ENCODE measurements at regions not wholly inside any gene's neighbourhood (a gene's known extent, or its start where the extent isn't known, plus 50 kb on each side); places are given as distances from the start of the nearest gene placed in this dataset.
A peak's percentile ranks its signal among the peaks of the same experiment; 100 is the strongest.

DNA sequence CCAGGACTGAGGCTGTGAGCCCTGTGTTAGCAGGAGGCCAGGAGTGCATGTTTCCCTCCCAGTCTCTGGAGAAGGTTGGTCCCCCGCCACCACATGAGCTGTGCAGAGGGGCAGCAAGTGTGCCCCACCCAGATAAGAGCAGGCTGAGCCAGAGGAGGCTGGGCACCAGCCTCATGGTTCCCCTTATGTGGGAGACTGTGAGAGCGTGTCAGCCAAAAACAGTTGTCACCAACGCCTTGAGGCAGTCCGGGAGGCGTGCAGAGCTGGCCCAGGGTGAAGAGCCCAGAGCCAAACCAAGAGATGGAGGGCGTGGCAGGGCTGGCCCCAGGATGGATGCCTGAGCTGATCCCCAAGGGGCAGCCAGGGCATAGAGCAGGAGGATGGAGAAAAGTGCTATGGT lies 128.7 kb upstream of the GLI2 start:
- DNase-seq (ENCODE audit: low spot score) = no peak

DNA sequence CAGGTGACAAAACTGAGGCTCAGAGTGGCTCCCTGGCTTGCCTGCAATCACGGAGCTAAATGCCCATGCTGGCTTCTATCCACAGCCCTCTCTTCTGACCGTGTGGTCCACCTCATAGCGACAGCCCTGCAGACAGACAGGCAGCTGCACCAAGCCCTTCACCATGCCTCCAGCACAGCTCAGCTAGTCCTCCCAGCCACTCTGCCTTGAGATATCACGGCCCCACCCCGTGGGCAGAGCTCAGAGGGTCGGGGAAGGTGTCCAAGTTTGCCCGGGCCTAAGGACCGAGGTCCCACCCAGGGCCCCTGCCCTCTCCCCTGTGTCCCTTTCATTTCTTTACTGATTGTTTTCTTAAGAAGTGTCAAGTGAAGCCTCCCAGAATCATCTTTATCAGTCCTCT lies 128.2 kb upstream of the GLI2 start:
- DNase-seq (ENCODE audit: low spot score) = no peak

DNA sequence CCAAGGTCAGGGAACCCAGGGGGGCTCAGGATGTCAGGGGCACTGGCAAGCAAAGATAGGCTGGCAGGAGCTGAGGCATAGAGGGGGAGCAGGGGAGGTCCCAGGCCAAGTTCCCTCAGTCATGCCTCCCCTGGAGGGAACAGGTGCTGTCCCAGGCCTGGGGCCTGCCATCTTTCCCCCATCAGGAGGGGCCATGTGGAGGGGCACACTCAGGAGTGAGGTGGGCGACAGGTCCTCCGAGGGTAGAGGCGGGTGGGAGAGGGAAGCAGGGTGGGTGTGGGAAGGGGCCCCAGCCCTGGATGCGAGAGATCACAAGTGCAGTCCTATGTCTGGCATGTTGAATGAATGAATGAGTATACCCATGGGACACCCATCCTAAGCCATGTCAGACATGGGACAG lies 127.7 kb upstream of the GLI2 start:
- no peak for DNase-seq (ENCODE audit: low spot score)

DNA sequence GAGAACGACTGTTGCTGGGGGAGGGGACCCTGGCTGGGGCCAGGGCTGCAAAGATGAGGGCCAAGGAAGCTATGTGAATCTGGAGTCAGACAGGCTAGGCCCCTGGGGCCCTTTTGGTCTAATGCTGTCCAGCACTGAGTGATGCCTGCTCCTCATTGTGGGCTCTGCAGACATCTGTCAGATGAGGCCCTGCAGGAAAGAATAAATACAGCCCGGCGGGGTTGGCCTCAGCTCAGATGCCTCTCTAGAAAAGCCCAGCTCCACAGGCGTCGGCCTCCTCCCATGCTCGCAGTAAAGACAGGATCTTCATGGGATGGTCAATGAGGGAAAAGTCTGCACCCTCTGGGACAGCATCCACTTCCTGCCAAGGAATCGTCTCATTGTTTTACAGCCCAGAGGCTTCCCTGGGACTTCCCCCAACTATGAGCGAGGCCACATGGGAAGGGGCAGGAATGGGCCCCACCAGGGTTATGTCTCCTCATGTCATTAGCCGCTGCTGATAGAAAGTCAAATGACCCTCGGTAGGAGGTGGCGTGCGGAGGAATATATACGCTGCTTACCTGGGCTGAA lies 125.8 kb upstream of the GLI2 start:
- no peak for DNase-seq (ENCODE audit: low spot score)

DNA sequence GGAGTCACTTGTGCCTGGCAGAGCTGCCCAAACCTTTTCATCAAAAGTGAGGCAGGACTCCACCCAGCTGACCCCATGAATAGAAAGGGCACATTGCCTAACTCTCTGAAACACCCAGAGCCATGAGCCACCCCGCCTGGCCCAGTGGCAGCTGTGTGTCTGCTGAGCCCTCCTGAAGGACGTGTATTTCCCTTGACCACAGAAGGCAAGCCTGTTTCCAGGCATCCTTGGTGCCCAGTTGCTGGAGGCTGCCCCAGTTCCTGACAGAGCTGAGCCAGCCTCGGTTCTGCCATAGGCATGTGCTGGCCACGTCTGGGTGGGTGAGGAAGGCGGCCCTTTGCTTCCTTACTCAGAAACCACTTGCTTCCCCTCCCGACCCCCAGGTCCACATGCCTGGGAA lies 124.7 kb upstream of the GLI2 start:
- DNase-seq (ENCODE audit: low spot score) = no peak

DNA sequence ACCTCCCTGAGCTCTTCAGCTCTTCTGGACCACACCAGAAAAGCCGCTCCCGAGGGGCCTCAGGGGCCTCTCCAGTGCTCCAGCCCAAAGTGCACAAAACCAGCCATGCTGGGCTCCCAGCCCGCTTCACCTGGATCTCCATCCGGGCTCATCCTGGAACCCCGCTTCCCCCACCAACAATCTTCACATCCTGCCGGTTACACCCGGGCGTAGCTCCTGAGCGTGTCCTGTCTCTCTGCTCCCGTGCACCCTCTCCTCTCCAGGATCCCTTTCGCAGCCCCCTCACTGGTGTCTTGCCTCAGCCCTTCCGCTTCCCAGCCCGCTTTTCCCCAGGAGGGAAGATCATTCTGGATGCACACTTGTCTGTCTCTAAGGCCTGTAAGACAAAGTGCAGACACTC lies 123.7 kb upstream of the GLI2 start:
- no peak for DNase-seq (ENCODE audit: low spot score)

DNA sequence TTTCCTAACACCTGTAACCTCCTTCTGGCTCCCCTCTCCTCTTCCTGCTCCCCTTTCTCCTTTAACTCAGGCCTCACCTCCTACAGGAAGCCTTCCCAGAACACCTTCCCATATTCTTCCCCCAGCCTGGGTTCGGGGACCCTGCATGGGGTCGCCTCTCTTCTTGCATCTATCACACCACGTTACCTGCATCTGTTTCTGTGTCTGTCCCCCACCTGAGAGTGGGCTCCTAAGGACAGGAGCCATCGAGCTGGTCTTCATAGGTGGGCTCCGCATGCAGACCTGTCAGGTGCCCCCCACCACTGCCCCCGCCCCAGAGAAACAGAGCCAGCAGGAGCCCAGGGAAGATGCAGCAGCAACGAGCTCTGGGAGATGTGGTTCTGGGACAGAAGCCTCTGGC lies 123.2 kb upstream of the GLI2 start:
- DNase-seq (ENCODE audit: low spot score) = no peak

DNA sequence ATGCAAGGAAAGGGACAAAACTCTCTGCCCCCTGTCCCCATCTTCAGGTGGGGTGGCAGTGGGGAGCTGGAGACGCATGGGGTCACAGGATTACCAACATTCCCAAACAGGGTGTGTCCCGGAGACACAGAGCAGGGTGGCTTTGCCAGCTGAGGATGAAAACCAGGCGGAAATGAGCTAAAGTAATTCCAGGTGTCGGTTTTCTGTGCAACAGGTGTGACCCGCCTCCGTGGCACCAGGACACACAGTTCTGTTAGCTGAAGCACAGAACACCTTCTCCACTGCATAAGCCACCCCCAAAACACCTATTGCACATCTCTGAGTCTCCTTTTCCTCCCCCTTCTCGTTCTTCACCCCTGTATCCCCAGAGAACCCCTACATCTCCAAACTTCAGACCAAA lies 122.7 kb upstream of the GLI2 start:
- no peak for DNase-seq (ENCODE audit: low spot score)

DNA sequence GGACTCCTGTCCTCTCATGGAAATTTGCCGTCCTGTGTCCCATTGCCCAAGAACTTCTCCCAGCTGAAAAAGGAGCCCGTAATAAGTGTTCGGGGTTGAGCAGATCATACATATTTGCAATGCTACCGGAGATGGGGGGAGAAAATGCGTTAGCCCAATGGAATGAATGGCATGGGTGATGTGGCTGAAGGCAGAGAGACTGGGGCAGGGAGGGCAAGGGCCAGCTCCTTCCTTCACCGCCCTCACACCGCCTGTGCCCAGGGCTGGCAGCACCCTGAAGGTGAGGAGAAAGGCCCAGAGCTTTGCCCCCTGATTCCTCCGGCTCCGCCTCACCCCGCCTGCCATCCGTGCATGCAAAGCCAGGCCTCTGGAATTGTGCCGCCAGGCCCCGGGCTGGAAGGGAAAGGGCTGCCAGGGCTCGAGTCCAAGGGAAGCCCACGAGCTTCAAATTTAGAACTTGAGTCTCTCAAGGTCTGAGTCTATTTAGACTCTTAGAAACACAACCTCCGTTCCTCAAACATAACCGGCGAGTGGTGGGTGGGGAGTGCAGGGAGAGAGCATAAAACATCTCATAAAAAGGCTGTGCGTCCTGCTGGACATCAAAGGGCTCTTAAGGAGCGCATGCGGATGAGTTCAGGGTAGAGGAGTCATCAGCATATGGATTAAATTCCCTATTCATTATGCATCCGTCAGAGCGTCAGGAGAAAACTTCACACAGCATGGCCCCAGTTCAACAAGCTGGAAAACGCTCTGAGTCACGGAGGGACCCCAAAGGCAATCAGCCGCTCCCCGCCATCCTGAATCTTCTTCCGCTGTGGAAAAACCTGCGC lies 121.7 kb upstream of the GLI2 start:
- no peak for DNase-seq (ENCODE audit: low spot score)

DNA sequence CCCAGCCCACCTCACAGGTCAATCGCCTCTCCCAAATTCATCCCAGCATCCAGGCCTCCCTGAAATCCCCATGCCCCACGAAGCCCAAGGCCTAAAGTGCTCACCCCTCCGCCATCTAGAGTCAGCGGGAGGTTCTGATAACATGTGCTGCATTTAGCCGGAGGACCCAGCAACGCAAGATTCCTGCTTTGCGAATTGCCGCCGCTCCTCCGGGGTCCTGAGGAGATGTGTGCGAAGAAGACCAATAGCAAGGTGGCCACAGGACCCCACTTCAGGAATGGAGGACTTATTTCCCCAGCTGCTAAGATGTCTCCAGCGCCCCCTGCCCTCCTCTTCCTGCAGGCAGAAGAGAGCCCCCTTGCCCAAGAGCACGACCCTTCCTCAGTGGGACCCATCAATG lies 120.8 kb upstream of the GLI2 start:
- no peak for DNase-seq (ENCODE audit: low spot score)

DNA sequence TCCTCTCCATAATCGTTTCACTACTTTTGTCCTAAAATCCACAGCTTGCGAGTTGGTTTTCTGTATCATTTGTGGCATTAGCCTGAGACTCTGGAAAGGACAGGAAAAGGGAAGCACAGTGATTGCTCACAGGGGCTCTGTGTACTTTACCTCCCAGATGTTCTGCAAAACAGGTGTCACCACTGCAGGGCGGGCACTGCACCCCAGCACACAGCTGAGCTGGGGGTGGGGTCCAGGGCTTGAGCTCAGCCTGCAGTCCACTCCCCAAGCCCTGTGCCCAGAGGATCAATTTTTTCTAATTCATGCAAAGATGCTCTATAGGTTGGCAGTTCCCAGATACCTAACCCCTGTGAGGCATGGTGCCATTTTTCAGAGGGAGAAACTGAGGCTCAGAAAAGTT lies 119.4 kb upstream of the GLI2 start:
- no peak for DNase-seq (ENCODE audit: low spot score)

DNA sequence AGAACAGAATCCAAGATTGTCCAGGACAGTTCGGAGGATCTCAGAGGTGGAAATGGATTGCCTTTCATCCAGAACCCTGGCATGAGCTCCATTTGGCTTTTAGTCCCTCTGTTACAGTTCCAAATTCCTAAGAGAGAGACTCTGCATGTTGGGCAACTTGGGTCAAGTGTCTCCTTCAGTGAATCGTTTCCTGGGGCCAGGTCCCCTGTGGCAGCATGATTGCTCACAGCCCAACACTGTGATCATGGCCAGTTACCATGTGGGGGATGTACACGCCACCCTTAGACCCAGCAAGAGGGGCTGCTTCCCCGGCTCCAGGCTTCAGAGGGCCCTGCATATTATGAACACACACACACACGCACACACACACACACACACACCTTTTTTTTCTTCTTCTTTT lies 118.6 kb upstream of the GLI2 start:
- DNase-seq (ENCODE audit: low spot score) = no peak

DNA sequence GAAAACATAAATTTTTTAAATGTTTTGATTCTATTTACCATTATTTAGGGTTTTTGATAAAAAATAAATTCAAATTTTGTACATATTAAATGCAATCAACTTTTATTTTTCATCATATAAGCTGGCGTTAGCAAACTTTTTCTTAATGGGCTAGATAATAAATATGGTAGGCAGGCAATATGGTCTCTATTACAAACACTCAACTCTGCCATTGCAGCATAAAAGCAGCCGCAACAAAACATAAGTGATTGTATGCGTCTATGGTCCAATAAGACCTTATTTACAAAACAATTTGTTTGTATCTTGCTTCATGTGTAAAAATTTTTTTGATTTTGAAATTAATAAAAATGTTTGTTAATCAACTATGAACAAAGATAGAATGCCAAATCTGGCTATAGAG lies 116.8 kb upstream of the GLI2 start:
- no peak for DNase-seq (ENCODE audit: low spot score)

DNA sequence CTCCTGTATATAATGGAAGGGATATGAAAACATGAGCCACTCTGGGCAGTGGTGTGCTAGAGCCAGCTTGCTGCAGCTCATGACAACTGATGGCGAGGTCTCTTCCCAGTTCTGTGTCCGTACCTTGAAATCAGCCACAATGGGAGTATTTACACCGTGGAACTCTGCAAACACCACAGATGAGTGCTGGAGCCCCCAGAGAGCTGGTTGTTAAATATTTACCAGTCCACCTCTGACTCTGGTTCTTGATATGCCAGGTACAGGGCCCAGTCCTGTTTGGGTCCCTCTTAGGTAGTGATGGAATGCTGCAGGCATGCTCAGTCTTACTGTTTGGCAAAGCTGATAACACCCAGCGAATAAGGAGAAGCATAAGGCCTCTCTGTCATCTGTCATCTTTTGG lies 116.1 kb upstream of the GLI2 start:
- DNase-seq (ENCODE audit: low spot score) = no peak

DNA sequence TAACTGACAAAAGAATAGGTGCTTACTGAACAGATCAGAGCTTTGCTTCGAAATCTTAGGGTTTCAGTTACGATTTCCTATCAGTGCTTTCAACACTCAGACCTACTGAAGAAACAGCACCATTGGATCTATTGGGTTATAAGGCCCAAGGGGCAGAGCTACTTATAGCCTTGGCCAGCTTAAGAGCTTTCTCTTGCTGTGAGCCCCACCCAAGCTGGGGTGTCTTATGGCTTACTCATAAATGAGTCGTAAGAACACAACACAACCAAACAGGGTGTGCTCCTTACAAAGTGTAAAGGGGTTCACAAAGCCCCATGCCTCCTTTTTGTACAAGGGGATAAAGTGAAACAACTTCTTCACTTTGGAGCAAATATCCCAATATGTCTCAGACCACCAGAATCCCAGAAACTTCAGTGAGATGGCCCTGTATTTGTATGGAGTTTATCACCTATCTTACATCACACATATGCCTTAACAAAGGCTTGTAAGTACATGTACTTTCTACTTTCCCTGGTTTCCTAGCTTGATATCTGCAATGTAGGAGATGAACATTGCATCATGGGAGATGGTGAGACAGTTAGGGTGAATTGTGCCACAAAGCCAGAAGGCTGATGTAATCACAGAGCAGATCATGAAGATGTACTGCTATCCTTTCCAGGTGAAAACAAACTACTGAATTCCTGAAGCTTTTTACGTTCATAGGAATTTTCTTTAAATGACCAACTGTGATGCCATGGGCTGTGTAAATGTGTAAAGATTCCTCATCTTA lies 115.5 kb upstream of the GLI2 start:
- DNase-seq (ENCODE audit: low spot score) = no peak

DNA sequence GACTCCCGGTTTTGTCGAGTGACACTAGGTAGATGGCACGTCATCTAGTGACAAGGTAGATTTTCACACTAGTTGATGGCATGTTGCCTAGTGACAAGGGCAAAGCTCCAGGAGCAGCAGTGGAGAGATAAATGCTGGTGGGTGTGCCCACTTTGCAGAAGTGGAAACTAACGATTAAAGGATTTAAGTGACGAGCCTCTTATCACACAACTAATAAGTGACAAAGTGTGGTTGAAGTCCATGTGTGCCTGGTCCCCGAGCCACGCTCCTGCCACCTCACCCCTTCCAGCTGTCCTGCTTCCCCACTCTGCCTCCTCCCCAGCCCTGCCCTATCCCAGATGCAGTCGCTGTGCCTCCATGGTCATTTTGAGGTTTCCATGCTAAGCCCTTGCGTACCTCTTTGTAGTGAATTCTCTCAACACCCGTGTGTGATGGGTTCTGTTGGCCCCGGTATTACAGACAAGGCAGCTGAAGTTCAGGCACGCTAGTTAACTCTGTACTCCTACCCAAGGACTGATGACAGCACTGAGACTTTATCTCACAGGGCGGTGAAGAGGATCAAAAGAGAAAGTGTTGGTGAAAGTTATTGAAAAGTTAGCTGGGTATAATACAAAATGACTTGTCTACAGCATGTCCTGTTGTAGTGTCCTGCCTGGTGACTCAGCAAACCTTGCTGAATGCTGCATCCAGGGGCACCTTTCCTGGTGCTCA lies 113.4 kb upstream of the GLI2 start:
- no peak for DNase-seq (ENCODE audit: low spot score)

DNA sequence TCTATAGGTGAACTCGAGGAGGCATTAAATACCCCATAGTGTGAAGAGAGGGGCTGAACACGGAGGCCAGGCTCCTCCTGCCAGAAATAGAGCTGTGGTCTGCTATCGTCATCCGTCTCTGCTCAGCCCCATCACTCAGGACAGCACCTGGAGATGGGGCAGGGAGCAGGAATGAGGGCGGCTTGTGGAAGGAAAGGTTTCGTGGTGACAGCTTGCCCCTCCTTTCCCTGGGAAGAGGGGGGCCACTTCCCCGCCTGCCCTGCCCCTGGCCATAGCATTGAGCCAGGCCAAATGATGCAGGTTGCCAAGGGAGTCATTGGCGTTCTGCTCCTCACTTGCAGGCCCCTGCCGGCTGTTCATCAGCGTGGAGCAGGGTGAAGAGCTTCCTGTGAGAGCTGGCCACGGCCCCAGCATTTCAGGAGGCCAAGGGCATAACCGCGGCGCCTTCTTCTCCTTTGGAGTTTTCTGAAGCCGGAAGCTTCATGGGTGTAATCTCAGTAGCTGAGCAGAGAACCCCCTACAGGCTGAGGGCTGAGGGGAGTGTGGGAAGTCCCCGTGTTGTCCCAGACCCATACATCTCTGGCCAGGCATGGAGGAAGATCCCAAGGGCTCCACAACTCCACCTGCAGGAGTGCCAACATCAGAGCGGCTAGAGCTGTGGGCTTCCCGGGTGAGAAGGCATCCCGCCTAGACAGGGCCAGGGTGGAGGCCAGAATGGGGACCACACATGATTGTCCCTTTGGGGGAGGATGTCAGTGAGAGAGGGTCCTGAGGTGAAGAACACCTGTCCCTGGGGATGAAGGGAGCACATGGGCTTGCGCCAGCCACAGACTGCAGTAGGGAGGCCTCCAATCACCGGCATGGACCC lies 112.5 kb upstream of the GLI2 start:
- DNase-seq (ENCODE audit: low spot score) = no peak

DNA sequence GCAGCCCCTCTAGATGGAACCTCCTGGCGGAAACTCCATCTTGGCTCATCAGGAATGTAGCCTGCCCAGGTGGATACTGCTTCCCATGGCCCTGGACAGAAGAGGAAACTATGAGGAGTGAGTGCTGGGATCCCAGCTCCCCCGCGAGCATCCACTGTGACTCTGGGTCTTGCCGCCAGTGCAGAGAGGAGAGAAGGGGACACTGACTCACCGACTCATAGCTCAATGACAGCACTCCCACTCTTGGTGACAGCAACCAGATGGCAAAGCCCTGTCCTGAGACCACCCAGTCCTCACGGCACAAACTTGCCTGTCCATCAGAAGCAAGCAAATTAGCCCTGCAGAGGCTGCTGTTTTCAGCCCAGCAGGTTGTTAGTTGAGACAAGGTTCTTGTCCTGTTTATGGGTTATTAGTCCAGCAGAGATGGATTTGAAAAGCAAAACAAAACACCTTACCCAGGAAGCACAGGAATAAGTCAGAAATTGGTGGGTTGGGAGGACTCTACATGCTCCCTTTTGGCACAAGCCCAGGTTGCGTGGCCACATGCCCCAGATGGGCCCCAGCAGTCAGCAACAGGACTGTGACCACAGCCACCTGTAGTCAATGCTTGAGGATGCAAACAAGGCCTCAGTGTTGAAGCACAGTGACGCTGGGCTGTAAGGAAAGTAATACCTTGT lies 111.5 kb upstream of the GLI2 start:
- DNase-seq (ENCODE audit: low spot score) = no peak

DNA sequence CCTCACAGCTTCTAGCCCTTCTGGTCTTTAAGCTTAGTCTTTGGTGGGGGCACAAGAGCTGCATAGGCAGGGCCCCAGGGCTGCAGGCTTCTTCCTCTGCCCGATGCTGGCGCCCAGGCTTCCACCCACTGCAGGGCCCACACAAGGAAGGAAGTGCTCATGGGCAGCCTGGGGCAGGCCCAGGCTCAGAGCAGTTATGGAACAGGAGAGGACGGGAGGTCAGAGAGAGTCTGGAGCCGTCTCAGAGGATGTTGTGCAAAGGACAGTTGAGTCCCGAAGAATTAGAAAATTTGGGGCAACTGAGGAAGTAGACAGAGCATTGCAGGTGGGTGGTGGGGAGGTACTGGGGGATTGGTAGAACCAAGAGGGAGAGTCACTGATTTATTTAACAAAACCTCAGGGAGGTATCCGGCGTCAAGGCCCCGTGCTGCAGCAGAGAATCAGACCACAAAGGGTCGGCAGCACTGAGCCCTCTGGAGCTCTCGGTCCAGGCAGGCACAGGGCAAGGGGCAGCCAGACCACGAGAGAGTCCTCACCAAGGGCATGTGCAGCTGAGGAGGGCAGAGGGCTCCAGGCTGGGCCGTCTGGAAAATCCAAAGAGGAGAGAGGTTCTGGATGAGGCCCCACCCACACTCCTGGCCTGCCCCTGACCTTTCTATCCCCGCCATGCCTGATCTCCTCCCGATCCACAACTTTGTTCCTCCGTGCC lies 110.8 kb upstream of the GLI2 start:
- DNase-seq (ENCODE audit: low spot score) = no peak

DNA sequence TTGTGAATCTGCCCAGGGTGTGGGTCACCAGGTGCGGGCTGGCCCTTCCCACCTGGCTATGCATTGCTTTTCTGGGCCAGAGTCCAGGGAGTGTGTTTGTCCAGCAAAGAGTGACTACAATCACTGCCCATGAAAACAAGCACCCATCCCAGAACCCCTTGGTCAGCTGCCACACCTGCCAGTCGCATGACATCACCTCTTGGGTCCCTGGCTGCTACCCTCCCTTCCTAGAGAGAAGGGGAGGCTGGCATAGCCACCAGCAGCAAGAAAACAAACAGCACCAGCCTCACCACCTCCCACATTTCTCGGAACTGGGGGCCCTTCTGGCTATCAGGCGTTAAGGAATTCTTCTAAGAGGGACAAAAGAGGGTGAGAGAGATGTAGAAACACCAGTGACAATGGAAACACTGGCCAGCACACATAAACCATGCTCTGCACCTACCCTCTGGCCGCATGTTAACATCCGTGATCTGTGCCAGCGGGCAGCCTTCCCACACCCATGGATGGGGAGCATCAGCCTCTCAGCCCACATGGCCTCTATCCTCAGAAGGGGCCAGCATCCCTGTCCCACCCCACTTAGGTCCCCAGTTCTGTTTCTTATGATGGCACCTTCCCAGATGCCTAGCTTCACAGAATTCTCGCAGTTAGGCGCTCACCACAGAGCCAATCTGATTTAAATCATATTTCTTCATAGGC lies 109.7 kb upstream of the GLI2 start:
- DNase-seq (ENCODE audit: low spot score) = peak; percentile 88
